Thoracic aorta (tissue), 2 donors: ENCODE measurements at regions not wholly inside any gene's neighbourhood (a gene's known extent, or its start where the extent isn't known, plus 50 kb on each side); places are given as distances from the start of the nearest gene placed in this dataset.

Experiments used
- ATAC-seq: fragments of 150-250 bp; one replicate; pipeline ENCODE4 v1.8.0; 2017; ENCODE audit warnings: low read depth; ENCODE audit not compliant: insufficient number of reproducible peaks, low FRiP score
- DNase-seq: peaks from one replicate; pipeline ENCODE4 v3.0.0-alpha.2; 2020; ENCODE audit warnings: low spot score
- H3K27ac ChIP-seq, 2 donors: fragments of 200-600 bp; sonication (generic); 1 replicate in 1 of 2; 2 replicates in 1 of 2; pipeline ENCODE4 v1.5.1; 2016; ENCODE audit warnings: mild to moderate bottlenecking in 2 of 2, moderate library complexity in 2 of 2
- H3K27me3 ChIP-seq: fragments of 200-600 bp; sonication (generic); replicated peaks from 2 replicates; pipeline ENCODE4 v1.6.0; 2016; ENCODE audit warnings: mild to moderate bottlenecking; ENCODE audit not compliant: insufficient read depth
- H3K36me3 ChIP-seq: fragments of 200-600 bp; sonication (generic); one replicate; pipeline ENCODE4 v1.5.1; 2016
- H3K4me1 ChIP-seq, 2 donors: fragments of 200-600 bp; sonication (generic); 1 replicate in 1 of 2; 2 replicates in 1 of 2; pipeline versions ENCODE4 v1.5.1 to v1.6.0; 2016; ENCODE audit warnings: low read depth in 2 of 2, mild to moderate bottlenecking in 1 of 2; ENCODE audit not compliant: control insufficient read depth in 1 of 2
- H3K4me3 ChIP-seq: fragments of 200-600 bp; sonication (generic); 2 replicates; pipeline ENCODE4 v1.5.1; 2016; ENCODE audit warnings: mild to moderate bottlenecking
- H3K9me3 ChIP-seq: fragments of 200-600 bp; sonication (generic); 2 replicates; pipeline ENCODE4 v1.5.1; 2016
- TF ChIP-seq, protein P1 (sequence below): fragments of 200-600 bp; sonication (generic); IDR thresholded peaks from one replicate; pipeline ENCODE4 v1.5.1; 2019; ENCODE audit warnings: antibody characterized with exemption

DNA sequence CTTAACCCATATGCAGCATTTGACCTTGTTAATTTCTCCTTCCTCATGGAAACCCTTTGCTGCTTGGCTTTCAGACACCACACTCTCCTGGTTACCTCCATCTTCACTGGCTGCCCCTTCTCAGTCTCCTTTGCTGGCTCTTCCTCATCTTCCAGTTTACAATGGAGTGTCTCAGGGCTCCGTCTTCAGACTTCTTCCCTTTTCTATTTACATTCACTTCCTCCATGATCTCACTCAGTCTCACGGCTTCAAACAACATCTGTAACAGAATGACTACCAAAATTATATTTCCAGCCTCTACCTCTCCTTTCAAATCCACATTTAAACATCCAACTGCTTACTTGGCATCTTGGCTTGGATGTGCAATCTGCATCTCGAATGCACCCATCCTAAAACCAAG is 140.4 kb downstream of the DKK1 start:
- Histone ChIP-seq H3K4me3 (no peak overlapping the region), H3K4me1 (no peaks in the 10 kb centered on the region), H3K27ac (no peak overlapping the region), H3K27me3 (no peaks in the 10 kb centered on the region), H3K36me3 (no peaks in the 10 kb centered on the region), H3K9me3 (no peaks in the 10 kb centered on the region)
- no peak for DNase-seq
- TF ChIP-seq, protein P1, sequence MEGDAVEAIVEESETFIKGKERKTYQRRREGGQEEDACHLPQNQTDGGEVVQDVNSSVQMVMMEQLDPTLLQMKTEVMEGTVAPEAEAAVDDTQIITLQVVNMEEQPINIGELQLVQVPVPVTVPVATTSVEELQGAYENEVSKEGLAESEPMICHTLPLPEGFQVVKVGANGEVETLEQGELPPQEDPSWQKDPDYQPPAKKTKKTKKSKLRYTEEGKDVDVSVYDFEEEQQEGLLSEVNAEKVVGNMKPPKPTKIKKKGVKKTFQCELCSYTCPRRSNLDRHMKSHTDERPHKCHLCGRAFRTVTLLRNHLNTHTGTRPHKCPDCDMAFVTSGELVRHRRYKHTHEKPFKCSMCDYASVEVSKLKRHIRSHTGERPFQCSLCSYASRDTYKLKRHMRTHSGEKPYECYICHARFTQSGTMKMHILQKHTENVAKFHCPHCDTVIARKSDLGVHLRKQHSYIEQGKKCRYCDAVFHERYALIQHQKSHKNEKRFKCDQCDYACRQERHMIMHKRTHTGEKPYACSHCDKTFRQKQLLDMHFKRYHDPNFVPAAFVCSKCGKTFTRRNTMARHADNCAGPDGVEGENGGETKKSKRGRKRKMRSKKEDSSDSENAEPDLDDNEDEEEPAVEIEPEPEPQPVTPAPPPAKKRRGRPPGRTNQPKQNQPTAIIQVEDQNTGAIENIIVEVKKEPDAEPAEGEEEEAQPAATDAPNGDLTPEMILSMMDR = no peak
- ATAC-seq = no peak

DNA sequence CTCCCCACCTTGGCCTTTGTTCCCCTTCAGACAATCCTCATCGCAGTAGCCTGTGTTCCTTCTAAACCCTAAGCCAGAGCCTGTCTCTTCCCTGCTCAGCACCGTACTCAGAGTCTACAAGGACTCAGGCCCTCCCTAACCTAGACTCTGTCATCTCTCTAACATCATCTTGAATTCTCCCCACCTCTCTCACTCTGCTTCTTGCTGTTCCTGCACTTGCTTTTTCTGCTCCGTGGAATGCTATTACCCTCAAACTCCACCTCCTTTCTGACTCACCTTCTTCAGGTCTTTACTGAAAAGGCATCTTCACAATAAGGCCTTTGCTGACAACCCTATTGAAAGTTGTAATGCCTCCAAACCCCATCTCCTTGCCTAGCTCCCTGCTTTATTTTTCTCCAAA is 141.0 kb downstream of the DKK1 start:
- no peaks in the 10 kb centered on the region for H3K36me3 ChIP-seq
- no peak overlapping the region for H3K4me3 ChIP-seq
- no peaks in the 10 kb centered on the region for H3K27me3 ChIP-seq
- DNase-seq = no peak
- H3K9me3 ChIP-seq = no peaks in the 10 kb centered on the region
- H3K27ac ChIP-seq = no peak overlapping the region
- ATAC-seq = no peak
- H3K4me1 ChIP-seq = no peaks in the 10 kb centered on the region
- TF ChIP-seq, protein P1 = no peak

DNA sequence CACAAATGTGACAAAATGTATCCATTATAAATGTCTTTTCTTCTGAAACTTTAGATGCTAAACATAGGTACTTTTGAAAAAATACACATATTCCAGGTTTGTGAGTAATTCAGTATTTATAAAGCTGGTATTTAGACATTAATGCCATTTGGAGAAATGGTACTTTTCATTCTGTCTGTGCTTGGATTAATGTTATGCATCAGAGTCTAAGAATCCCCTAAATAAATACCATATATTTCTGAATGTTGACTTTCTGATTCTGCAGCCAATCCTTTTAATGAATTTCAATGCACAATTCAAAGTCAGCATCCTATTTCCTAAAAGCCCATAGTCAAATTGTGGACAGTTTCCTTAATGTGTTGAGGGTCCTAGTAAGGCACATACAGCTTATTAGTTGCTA is 145.0 kb downstream of the DKK1 start:
- Histone ChIP-seq H3K27me3 (no peaks in the 10 kb centered on the region), H3K4me3 (no peak overlapping the region), H3K36me3 (no peaks in the 10 kb centered on the region), H3K27ac (no peak overlapping the region), H3K4me1 (no peaks in the 10 kb centered on the region), H3K9me3 (no peaks in the 10 kb centered on the region)
- TF ChIP-seq, protein P1 = no peak
- DNase-seq = no peak
- no peak for ATAC-seq

DNA sequence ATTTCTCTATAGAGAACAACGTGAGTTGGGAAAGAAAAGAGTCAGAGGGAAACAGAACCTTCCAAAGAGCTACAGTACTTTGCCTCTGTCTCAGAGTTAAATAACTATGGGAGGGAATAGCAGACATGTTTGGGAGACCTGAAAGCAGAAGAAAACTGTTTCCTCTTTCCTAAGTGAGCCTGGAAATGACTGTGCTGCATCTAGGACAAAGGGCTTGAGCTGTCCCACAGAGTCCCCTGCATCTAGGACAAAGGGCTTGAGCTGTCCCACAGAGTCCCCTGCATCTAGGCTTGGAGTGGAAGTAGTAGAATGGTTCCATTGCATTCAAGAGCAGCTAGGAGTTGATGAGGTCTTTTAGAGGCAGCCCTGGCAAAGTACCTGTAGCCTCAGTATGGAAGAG is 149.7 kb downstream of the DKK1 start:
- no peak for DNase-seq
- TF ChIP-seq, protein P1 = no peak
- peaks cover 0 to 21% of the 10 kb centered on the region in 2 donors for H3K4me1 ChIP-seq
- H3K27ac ChIP-seq = no peak overlapping the region
- no peak for ATAC-seq
- H3K4me3 ChIP-seq = no peak overlapping the region
- no peaks in the 10 kb centered on the region for H3K36me3 ChIP-seq
- no peaks in the 10 kb centered on the region for H3K9me3 ChIP-seq
- H3K27me3 ChIP-seq = no peaks in the 10 kb centered on the region

DNA sequence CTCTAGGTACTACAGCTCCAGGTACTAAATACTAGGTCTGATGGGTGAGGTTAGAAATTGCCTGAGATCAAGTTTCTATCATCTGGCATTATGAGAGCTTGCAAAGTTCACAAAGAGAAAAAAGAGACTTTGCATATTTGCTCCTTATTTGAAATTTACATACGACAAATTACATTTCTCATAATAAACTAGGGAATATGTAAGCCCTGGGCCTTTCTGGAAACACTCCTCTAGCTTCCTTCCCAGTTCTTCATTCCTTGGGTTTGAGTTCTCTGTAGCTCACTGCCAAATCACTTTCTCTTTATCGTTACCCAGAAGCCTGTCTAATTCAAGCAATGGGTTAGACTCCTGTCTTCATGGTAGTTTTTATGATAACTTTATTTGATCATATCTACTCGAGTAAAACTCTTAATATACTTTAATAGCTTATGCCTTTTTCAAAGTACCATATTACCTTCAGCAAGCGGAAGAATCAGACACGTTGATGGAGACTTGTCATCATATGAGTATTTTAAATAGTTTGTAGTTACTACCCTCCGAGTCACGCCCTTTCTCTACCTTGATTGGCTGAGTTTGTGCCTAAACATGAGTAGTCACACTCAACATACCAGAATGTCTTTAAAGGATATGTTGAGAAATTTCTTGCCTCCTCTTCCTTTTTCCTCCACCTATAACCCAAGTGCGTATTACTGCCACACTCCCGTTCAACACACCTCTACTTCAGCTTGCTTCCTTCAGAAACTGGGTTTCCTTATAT is 150.5 kb downstream of the DKK1 start:
- TF ChIP-seq, protein P1 = no peak
- ATAC-seq = no peak

More for the DNA sequence above, 150.5 kb downstream of the DKK1 start:
- Histone ChIP-seq H3K4me3 (no peak overlapping the region), H3K9me3 (no peaks in the 10 kb centered on the region), H3K36me3 (no peaks in the 10 kb centered on the region), H3K4me1 (peaks cover 0 to 21% of the 10 kb centered on the region in 2 donors), H3K27me3 (no peaks in the 10 kb centered on the region), H3K27ac (no peak overlapping the region)
- DNase-seq = no peak
